ENCODE measurements at regions not wholly inside any gene's neighbourhood (a gene's known extent, or its start where the extent isn't known, plus 50 kb on each side); places are given as distances from the start of the nearest gene placed in this dataset.
"Not testable (repeated sequence)": the region's sequence is repeated elsewhere in the genome, so short reads cannot be mapped to it uniquely, and the experiment has no call there.

DNA sequence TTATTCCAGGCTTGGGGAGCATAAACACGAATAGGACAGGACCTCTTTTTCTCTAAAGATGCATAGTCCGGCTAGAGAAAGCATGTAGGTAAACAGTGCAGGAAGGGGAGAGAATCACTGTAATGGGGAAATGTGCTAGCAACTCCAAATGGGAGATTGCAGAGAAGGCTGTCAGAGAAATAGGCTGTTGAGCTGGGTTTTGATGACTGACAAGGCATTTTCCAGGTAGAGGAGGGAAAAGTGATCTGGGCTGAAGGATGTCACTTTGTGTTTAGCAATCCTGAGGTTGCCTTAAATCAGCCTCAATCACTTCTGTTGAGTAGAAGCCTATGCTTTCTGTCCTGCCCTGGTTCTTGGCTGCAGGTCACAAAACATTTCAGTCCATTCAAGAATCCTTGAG, 242.0 kb upstream of the MEIS1 start:
- H3K4me3 ChIP-seq (ENCODE audit: low read length): no peak overlapping the region
- TF ChIP-seq ZNF274 (IDR thresholded peaks at IDR 0.05; ENCODE audit: low read depth, low read length): no peak

DNA sequence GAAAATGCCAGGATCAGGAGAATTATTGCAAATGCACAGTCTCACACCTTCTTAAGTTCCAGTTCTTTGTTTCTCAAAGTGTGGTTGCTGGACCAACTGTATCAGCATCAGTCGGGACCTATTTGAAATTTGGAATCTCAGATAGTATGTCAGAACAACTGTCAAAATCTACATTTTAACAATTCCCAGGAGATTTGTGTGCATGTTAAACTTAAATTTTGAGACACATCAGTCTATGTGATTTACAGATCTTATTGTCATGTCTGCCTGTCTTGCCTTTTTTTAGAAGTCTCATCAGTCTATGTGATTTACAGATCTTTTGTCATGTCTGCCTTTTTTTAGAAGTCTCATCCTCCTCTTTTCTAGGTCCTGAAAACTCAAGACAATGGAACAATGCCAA, 243.6 kb upstream of the MEIS1 start:
- no peak overlapping the region for H3K4me3 ChIP-seq (ENCODE audit: low read length)
- no peak for TF ChIP-seq ZNF274 (IDR thresholded peaks at IDR 0.05; ENCODE audit: low read depth, low read length)

DNA sequence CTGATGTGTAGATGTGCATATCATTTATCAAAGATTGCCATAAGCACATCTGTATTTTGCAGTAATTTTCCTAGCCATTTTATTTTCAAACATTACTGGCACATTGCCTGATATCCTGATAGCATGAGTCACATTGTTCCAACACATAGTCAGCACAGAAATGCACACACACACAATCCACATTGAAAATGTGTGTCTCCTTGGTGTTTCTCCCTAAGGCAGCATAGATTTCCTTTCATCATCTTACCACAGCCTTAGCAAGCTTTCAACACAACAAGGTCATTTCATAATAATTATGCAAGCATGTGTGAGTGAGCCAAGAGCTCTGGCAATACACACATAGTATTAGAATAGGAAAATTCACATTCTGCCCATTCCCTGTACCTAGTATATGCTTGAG, 245.4 kb upstream of the MEIS1 start:
- no peak for TF ChIP-seq ZNF274 (IDR thresholded peaks at IDR 0.05; ENCODE audit: low read depth, low read length)
- H3K4me3 ChIP-seq (ENCODE audit: low read length): no peak overlapping the region

- TF ChIP-seq ZNF274 (IDR thresholded peaks at IDR 0.05; ENCODE audit: low read depth, low read length): no peak
- H3K4me3 ChIP-seq (ENCODE audit: low read length): no peak overlapping the region
These were observed 248.4 kb upstream of the MEIS1 start for GRCh38 chr2:66186537-66186936.

DNA sequence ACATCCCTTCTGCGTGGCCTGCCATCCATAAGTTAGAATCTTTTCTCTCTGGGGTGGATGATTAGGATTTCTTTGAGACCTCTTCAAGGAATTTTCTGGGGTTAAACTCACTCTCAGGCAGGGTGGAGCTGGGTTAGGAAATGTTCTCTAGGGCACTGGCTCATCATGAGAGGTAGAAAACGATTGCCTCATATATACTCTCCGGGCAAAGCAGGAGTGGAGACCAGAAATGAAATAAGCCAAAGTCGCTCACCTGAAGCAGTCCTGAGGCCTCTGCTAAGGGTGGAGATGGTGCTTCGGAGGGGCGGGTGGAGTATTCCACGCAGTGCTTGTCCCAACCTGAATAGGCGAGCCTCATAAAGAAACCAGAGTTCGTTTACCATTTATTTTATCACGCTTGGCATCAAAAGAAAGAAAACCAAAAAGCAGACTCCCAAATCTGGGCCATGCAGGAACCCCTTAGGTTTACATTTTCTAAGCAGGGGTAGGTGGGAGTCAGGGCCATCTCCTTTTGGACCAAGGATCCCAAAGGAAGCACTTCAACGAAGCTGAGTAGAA, 249.3 kb upstream of the MEIS1 start:
- TF ChIP-seq ZNF274 (IDR thresholded peaks at IDR 0.05; ENCODE audit: low read depth, low read length): no peak

DNA sequence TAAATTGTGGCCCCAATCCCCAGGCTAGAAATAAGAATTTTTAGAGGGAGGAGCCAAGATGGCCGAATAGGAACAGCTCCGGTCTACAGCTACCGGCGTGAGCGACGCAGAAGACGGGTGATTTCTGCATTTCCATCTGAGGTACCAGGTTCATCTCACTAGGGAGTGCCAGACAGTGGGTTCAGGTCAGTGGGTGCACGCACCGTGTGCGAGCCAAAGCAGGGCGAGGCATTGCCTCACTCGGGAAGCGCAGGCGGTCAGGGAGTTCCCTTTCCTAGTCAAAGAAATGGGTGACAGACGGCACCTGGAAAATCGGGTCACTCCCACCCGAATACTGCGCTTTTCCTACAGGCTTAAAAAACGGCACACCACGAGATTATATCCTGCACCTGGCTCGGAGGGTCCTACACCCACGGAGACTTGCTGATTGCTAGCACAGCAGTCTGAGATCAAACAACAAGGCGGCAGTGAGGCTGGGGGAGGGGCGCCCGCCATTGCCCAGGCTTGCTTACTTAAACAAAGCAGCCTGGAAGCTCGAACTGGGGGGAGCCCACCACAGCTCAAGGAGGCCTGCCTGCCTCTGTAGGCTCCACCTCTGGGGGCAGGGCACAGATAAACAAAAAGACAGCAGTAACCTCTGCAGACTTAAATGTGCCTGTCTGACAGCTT, 257.7 kb upstream of the MEIS1 start:
- not testable (repeated sequence) for H3K4me3 ChIP-seq (ENCODE audit: low read length)

More for the DNA sequence above, 249.3 kb upstream of the MEIS1 start:
- H3K4me3 ChIP-seq (ENCODE audit: low read length): no peak overlapping the region

- no peak for TF ChIP-seq ZNF274 (IDR thresholded peaks at IDR 0.05; ENCODE audit: low read depth, low read length)
These were observed 260.4 kb upstream of the MEIS1 start for GRCh38 chr2:66174491-66174890.

GRCh38 chr2:66173645-66174044, 261.3 kb upstream of the MEIS1 start:
- no peak for TF ChIP-seq ZNF274 (IDR thresholded peaks at IDR 0.05; ENCODE audit: low read depth, low read length)
- no peak overlapping the region for H3K4me3 ChIP-seq (ENCODE audit: low read length)

More at GRCh38 chr2:66174491-66174890, 260.4 kb upstream of the MEIS1 start:
- H3K4me3 ChIP-seq (ENCODE audit: low read length): no peak overlapping the region

GRCh38 chr2:66171530-66171929, 263.4 kb upstream of the MEIS1 start:
- no peak for TF ChIP-seq ZNF274 (IDR thresholded peaks at IDR 0.05; ENCODE audit: low read depth, low read length)
- no peak overlapping the region for H3K4me3 ChIP-seq (ENCODE audit: low read length)

DNA sequence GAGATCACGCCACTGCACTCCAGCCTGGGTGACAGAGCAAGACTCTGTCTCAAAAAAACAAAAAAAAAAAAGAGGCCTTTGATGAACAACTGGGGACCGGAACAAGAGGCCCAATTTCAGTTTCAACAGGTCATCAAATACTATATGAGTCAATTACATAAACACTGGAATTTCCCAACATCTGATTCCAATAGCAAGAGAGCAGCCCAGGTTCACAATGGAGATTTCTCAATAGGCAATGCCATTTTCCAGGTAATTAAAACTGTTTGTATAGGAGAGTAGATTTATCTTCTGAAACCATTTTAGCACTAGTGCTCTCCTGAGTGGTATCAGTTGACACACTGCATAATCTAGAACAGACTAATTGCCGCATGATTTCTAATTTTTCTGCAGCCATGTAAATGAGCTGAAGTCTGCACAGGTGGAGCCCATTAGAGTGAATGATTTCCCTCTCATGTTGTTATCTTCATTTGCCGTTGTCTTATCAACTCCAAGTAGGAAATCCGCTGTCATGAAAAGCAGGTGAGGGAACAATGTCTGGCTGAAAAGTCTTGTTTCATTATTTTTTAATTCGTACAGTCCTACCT, 264.1 kb upstream of the MEIS1 start:
- TF ChIP-seq ZNF274 (IDR thresholded peaks at IDR 0.05; ENCODE audit: low read depth, low read length): no peak

DNA sequence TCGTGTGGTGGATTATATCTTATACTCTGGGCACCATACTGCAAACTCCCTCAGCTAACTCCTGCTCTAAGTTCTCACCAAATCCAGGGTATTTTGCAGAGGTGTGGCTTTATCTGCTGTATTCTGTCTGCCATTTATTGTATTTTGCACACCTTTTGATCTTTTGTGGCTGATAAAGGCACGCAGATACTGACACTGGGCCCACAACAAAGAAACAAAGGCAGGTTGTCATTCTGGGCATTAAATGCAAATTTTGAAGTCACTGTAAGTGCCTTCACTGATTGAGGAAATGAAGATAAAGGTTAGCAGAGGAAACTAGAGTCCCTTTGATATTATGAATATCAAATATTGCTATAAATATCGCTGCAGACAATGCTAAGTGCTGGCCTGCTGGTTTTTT, 265.8 kb upstream of the MEIS1 start:
- no peak overlapping the region for H3K4me3 ChIP-seq (ENCODE audit: low read length)
- TF ChIP-seq ZNF274 (IDR thresholded peaks at IDR 0.05; ENCODE audit: low read depth, low read length): no peak

More for the DNA sequence above, 264.1 kb upstream of the MEIS1 start:
- no peak overlapping the region for H3K4me3 ChIP-seq (ENCODE audit: low read length)

DNA sequence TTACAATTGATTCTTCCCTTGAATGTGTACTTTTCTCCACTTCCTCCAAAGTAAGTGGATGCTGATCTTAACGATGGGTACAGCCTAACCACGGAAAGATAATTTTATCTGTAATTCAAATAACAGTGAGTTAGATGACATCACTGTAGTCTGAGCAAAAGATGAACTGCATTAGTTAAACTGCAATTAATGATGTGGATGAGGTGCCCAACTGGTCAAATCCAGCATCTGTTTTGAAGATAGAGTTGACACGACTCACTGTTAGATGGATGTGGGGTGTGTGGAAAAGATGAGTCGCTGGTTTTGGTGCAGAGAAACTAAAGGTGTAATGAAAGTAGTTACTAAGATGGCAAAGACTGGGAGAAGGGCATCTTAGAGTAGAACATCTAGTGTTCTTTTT, 270.5 kb upstream of the MEIS1 start:
- no peak overlapping the region for H3K4me3 ChIP-seq (ENCODE audit: low read length)
- TF ChIP-seq ZNF274 (IDR thresholded peaks at IDR 0.05; ENCODE audit: low read depth, low read length): no peak

DNA sequence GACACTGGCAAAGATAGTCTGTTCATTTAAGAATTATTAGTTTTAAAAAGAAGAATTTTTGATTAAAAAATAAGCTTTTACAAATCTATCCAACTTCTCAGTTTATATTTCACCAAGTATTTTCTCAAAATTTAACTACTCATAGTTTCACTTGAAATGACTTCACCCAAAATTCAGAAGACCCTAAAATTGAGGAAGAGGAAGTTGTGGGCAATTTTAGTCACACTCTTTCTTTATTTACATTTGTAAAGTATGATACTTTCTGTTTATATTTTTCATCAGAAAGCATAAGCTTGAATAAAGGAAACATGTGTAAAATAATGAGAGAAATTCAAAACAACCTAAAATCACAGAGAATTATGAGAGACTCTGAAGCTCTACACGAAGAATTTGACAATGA, 278.8 kb upstream of the MEIS1 start:
- no peak for TF ChIP-seq ZNF274 (IDR thresholded peaks at IDR 0.05; ENCODE audit: low read depth, low read length)
- H3K4me3 ChIP-seq (ENCODE audit: low read length): no peak overlapping the region

DNA sequence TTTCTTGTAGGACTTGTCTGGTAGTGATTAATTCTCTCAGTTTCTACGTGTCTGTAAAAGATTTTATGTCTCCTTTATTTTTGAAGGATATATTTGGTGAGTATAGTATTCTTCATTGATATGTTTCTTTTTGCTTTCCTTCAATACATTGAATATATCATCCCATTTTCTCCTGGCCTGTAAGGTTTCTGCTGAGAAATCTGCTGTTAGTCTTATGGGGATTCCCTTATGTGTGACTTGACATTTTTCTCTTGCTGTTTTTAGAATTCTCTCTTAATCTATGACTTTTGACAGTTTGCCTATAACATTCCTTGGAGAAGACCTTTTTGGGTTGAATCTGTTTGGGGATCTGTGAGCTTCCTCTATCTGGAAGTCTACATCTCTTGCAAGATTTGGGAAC, 281.0 kb upstream of the MEIS1 start:
- TF ChIP-seq ZNF274 (IDR thresholded peaks at IDR 0.05; ENCODE audit: low read depth, low read length): no peak
- no peak overlapping the region for H3K4me3 ChIP-seq (ENCODE audit: low read length)

GRCh38 chr2:66145490-66145889, 289.4 kb upstream of the MEIS1 start:
- TF ChIP-seq ZNF274 (IDR thresholded peaks at IDR 0.05; ENCODE audit: low read depth, low read length): no peak
- no peak overlapping the region for H3K4me3 ChIP-seq (ENCODE audit: low read length)

- H3K4me3 ChIP-seq (ENCODE audit: low read length): not testable (repeated sequence)
These were observed 290.6 kb upstream of the MEIS1 start for GRCh38 chr2:66144324-66144723.
